AG04449 (cell line): ENCODE measurements at regions not wholly inside any gene's neighbourhood (a gene's known extent, or its start where the extent isn't known, plus 50 kb on each side); places are given as distances from the start of the nearest gene placed in this dataset.

ENCODE experiments used
- CTCF ChIA-PET: fragments of 350-600 bp; formaldehyde crosslinking; extraction: SDS; loops from one replicate; lab custom pipeline; 2021; ENCODE audit warnings: antibody characterized with exemption; lab: Yijun Ruan, JAX
- POLR2A ChIA-PET: fragments of 400-600, 350-600 bp; formaldehyde crosslinking; extraction: SDS; loops from one replicate; lab custom pipeline; 2020; ENCODE audit warnings: antibody characterized with exemption, inconsistent platforms; lab: Yijun Ruan, JAX
- DNase-seq: peaks from one replicate; pipeline ENCODE4 v3.0.0-alpha.2; 2010; ENCODE audit warnings: low read depth, low spot score
- H3K4me3 ChIP-seq: 2 replicates; pipeline ENCODE4 v1.5.1; 2011; ENCODE audit warnings: low read depth, mild to moderate bottlenecking, control low read depth, low read length
- CTCF ChIP-seq: IDR thresholded peaks from one replicate; pipeline ENCODE4 v1.5.1; 2011; ENCODE audit warnings: mild to moderate bottlenecking, moderate library complexity, low read length, control low read depth, inconsistent platforms; ENCODE audit not compliant: insufficient read depth; ENCODE audit errors: missing control alignments

- H3K4me3 ChIP-seq = no peak overlapping the region
- TF ChIP-seq CTCF = no peak
- ChIA-PET POLR2A (no interaction called here), CTCF (no interaction called here)
- no peak for DNase-seq
Observed at GRCh38 chr18:30591462-30591861, 451.1 kb downstream of the DSC3 start.

GRCh38 chr18:30588673-30589164, 453.8 kb downstream of the DSC3 start:
- TF ChIP-seq CTCF = no peak
- H3K4me3 ChIP-seq = no peak overlapping the region
- ChIA-PET CTCF (no interaction called here), POLR2A (no interaction called here)
- no peak for DNase-seq

GRCh38 chr18:30583768-30584167, 458.8 kb downstream of the DSC3 start:
- TF ChIP-seq CTCF = no peak
- CTCF ChIA-PET = no interaction called here

GRCh38 chr18:30582078-30582477, 460.5 kb downstream of the DSC3 start:
- ChIA-PET POLR2A (no interaction called here), CTCF (no interaction called here)
- TF ChIP-seq CTCF = no peak
- no peak for DNase-seq
- no peak overlapping the region for H3K4me3 ChIP-seq

More at GRCh38 chr18:30583768-30584167, 458.8 kb downstream of the DSC3 start:
- H3K4me3 ChIP-seq = no peak overlapping the region
- POLR2A ChIA-PET = no interaction called here
- DNase-seq = no peak

- no peak for DNase-seq
- POLR2A ChIA-PET = no interaction called here
- H3K4me3 ChIP-seq = no peak overlapping the region
- TF ChIP-seq CTCF = no peak
- CTCF ChIA-PET = no interaction called here
Observed at GRCh38 chr18:30578707-30579106, 463.8 kb downstream of the DSC3 start.

- DNase-seq = no peak
- no peak for TF ChIP-seq CTCF
- POLR2A ChIA-PET = no interaction called here
- CTCF ChIA-PET = no interaction called here
- no peak overlapping the region for H3K4me3 ChIP-seq
Observed at GRCh38 chr18:30572214-30572613, 470.3 kb downstream of the DSC3 start.
